HG03159 (cell line): ENCODE measurements at regions not wholly inside any gene's neighbourhood (a gene's known extent, or its start where the extent isn't known, plus 50 kb on each side); places are given as distances from the start of the nearest gene placed in this dataset.
A peak's percentile ranks its signal among the peaks of the same experiment; 100 is the strongest.
"Not testable (repeated sequence)": the region's sequence is repeated elsewhere in the genome, so short reads cannot be mapped to it uniquely, and the experiment has no call there.

ENCODE experiments used
- ATAC-seq: cut with Tn5 transposase; IDR thresholded peaks from one replicate; pipeline ENCODE4 v1.9.1; 2021; ENCODE audit warnings: mild to moderate bottlenecking, moderate library complexity; ENCODE audit not compliant: unreplicated experiment

GRCh38 chr15:30830961-30831360 is 72.8 kb upstream of the FAN1 start:
- ATAC-seq, result no peak

- not testable (repeated sequence) for ATAC-seq
Observed at GRCh38 chr15:30833379-30833778, 70.3 kb upstream of the FAN1 start.

- not testable (repeated sequence) for ATAC-seq
Observed at GRCh38 chr15:30841639-30842038, 62.1 kb upstream of the FAN1 start.

- peak; percentile 93 for ATAC-seq
Observed at GRCh38 chr15:30842798-30843472, 60.8 kb upstream of the FAN1 start.

GRCh38 chr15:30845536-30845935 is 58.2 kb upstream of the FAN1 start:
- not testable (repeated sequence) for ATAC-seq
